Heart left ventricle (tissue), 16 donors: ENCODE measurements at regions not wholly inside any gene's neighbourhood (a gene's known extent, or its start where the extent isn't known, plus 50 kb on each side); places are given as distances from the start of the nearest gene placed in this dataset.

Experiments
- ATAC-seq, 4 donors: fragments of 200-7000 bp; cut with Tn5 transposase; one replicate each; pipeline ENCODE4 v1.9.1; 2020 to 2022; ENCODE audit warnings: moderate library complexity in 4 of 4, mild to moderate bottlenecking in 3 of 4, moderate number of reproducible peaks in 1 of 4
- DNase-seq, 5 donors: peaks; one replicate each; pipeline ENCODE4 v3.0.0-alpha.2; 2020
- H3K27ac ChIP-seq, 12 donors: fragments of 200-600 bp; sonication (generic) in 4 of 12; one replicate each; pipeline versions ENCODE4 v1.5.0 to v1.8.0; 2016 to 2022; ENCODE audit warnings: mild to moderate bottlenecking in 2 of 12
- H3K27me3 ChIP-seq, 9 donors: fragments of 200-600 bp; sonication (generic) in 2 of 9; one replicate each; pipeline versions ENCODE4 v1.5.1 to v1.8.0; 2016 to 2022; ENCODE audit warnings: mild to moderate bottlenecking in 3 of 9
- H3K36me3 ChIP-seq, 9 donors: fragments of 200-600 bp; sonication (generic) in 2 of 9; one replicate each; pipeline versions ENCODE4 v1.5.0 to v1.8.0; 2018 to 2022; ENCODE audit warnings: mild to moderate bottlenecking in 2 of 9
- H3K4me1 ChIP-seq, 12 donors: fragments of 200-600 bp; sonication (generic) in 4 of 12; one replicate each; pipeline versions ENCODE4 v1.5.0 to v1.8.0; 2016 to 2022; ENCODE audit warnings: mild to moderate bottlenecking in 3 of 12
- H3K4me3 ChIP-seq, 12 donors: fragments of 200-600 bp; sonication (generic) in 4 of 12; one replicate each; pipeline versions ENCODE4 v1.5.0 to v1.8.0; 2017 to 2022; ENCODE audit warnings: mild to moderate bottlenecking in 9 of 12, moderate library complexity in 4 of 12
- H3K9me3 ChIP-seq, 12 donors: fragments of 200-600 bp; sonication (generic) in 4 of 12; one replicate each; pipeline versions ENCODE4 v1.5.0 to v1.8.0; 2016 to 2022; ENCODE audit warnings: mild to moderate bottlenecking in 1 of 12
- CTCF ChIP-seq, 12 donors: fragments of 200-600 bp; sonication (generic) in 4 of 12; IDR thresholded peaks; one replicate each; pipeline versions ENCODE4 v1.5.0 to v1.8.0; 2018 to 2022; ENCODE audit warnings: antibody characterized with exemption in 12 of 12, mild to moderate bottlenecking in 5 of 12
- POLR2A ChIP-seq, 2 donors: fragments of 450-650 bp; IDR thresholded peaks; one replicate each; pipeline ENCODE4 v1.6.1; 2017; ENCODE audit warnings: antibody characterized with exemption in 2 of 2, mild to moderate bottlenecking in 2 of 2, moderate library complexity in 2 of 2
- WGBS, 4 donors: extraction: QIAGEN DNeasy Blood & Tissue Kit in 2 of 4; methylation state at CpG; one replicate each; pipeline versions ENCODE4 v1.1.5 to v1.1.7; 2013 to 2018; 5-methylcytosine and 5-hydroxymethylcytosine counted together
- intact Hi-C, 10 donors: fragments of 100-400 bp; cut with DNase I; formaldehyde crosslinking; loops; one replicate each; pipeline versions ENCODE4 v1.11.1 to v1.14.2; 2022
- donor health status: ischemic (EF 13 %, LVEDD 7.1; RV severe dilation, severe dysfunction).
- donor health status: healthy with polysubstance abuse.
- donor health status: DM: no; HTN: yes; CAD: no.
- donor health status: DM: no; HTN: no; CAD: no.
- donor health status: ischemic (EF 25% LVEDD 6.9; RV normal size, moderate dysfunction).
- donor health status: ischemic (EF 25% LVEDD 5.7; RV mildly dilated, moderate dysfunction).
- donor health status: healthy.
- donor health status: DM: yes; HTN: yes; CAD: no.
- donor health status: ischemic (EF 35%, LVEDD 5.7; RV mildly dilated, moderate dysfunction).
- donor health status: nonischemic (EF 11% LVEDD 7.7; RV severe dilation, severe dysfunction).
- donor health status: DM: yes; HTN: yes; CAD: no.
- donor health status: PGD.
- donor health status: ischemic (EF 29% LVEDD 5.4; RV normal size, mild dysfunction).
- donor health status: nonischemic (EF 23%, LVEDD 6.1; RV moderate dilation, normal function).

- Histone ChIP-seq H3K27me3 (peaks cover 0 to 43% (median 15%) of the 10 kb centered on the region in 9 donors), H3K36me3 (no peaks in the 10 kb centered on the region), H3K9me3 (no peaks in the 10 kb centered on the region), H3K4me1 (no peaks in the 10 kb centered on the region), H3K27ac (no peak overlapping the region), H3K4me3 (no peak overlapping the region)
- intact Hi-C loops, result no loop called here
- TF ChIP-seq CTCF (IDR thresholded peaks at IDR 0.05) (no peak), POLR2A (IDR thresholded peaks at IDR 0.05) (no peak)
- DNase-seq (peak in 1 of 5 donors; percentile 7), ATAC-seq (no peak)
- WGBS, 4 donors, result 67 to 84% (median 69%) methylated on average over 22 to 32 of the region's 32 CpGs
Measured at GRCh38 chr4:3675251-3676115, 90.7 kb upstream of the ADRA2C start.

GRCh38 chr4:3674479-3674851, 91.7 kb upstream of the ADRA2C start:
- Histone ChIP-seq H3K9me3 (no peaks in the 10 kb centered on the region), H3K27me3 (peaks cover 0 to 39% (median 15%) of the 10 kb centered on the region in 9 donors), H3K36me3 (no peaks in the 10 kb centered on the region), H3K4me3 (no peak overlapping the region), H3K27ac (no peak overlapping the region), H3K4me1 (no peaks in the 10 kb centered on the region)
- intact Hi-C loops, result no loop called here
- whole genome bisulfite sequencing, 4 donors, result 36 to 52% (median 44%) methylated on average over 7 of the region's 7 CpGs
- ATAC-seq, result peak in 1 of 4 donors; percentile 33
- TF ChIP-seq POLR2A (IDR thresholded peaks at IDR 0.05) (no peak), CTCF (IDR thresholded peaks at IDR 0.05) (no peak)
- DNase-seq, result peak in 1 of 5 donors; percentile 59

- H3K9me3 ChIP-seq, result no peaks in the 10 kb centered on the region
- intact Hi-C loops, result no loop called here
- peaks cover 0 to 34% (median 15%) of the 10 kb centered on the region in 9 donors for H3K27me3 ChIP-seq
Measured at GRCh38 chr4:3673716-3674478, 92.3 kb upstream of the ADRA2C start.

More at GRCh38 chr4:3673716-3674478, 92.3 kb upstream of the ADRA2C start:
- no peaks in the 10 kb centered on the region for H3K36me3 ChIP-seq
- H3K4me3 ChIP-seq, result no peak overlapping the region
- WGBS, 4 donors, result 68 to 84% (median 76%) methylated on average over 13 of the region's 13 CpGs
- no peak for ATAC-seq
- H3K27ac ChIP-seq, result no peak overlapping the region
- TF ChIP-seq POLR2A (IDR thresholded peaks at IDR 0.05) (no peak), CTCF (IDR thresholded peaks at IDR 0.05) (no peak)
- DNase-seq, result peak in 2 of 5 donors; percentile 4 to 29
- no peaks in the 10 kb centered on the region for H3K4me1 ChIP-seq
